ENCODE measurements at regions not wholly inside any gene's neighbourhood (a gene's known extent, or its start where the extent isn't known, plus 50 kb on each side); places are given as distances from the start of the nearest gene placed in this dataset.

DNA sequence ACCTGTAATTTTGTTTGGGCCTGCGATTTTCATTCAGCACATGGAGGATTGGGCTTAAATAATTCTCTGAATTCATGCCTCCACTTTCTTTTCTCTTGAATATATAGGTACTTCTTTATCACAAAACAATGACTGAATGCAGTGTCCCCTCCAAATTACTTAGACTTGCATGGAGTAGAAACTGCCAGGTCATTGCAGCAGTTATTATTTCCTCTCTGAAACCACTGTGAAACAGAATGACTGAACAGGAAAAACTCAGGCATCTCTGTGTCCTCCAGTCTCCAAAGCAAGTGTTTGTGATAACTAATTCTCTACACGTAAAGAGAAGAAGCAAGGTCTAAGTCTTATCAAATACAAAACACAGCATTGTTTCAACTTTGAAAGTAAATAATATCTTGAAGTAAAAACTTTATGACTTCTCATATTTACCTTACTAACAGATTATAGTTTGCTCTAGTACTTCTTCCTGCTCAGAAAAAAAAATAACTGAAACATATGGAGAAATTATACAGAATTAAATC lies 144.5 kb upstream of the DIAPH2 start:
- no peak for TF ChIP-seq EP300 (IDR thresholded peaks at IDR 0.05)
- no peak for TF ChIP-seq POLR2A (IDR thresholded peaks at IDR 0.05)
- TF ChIP-seq, protein P1, sequence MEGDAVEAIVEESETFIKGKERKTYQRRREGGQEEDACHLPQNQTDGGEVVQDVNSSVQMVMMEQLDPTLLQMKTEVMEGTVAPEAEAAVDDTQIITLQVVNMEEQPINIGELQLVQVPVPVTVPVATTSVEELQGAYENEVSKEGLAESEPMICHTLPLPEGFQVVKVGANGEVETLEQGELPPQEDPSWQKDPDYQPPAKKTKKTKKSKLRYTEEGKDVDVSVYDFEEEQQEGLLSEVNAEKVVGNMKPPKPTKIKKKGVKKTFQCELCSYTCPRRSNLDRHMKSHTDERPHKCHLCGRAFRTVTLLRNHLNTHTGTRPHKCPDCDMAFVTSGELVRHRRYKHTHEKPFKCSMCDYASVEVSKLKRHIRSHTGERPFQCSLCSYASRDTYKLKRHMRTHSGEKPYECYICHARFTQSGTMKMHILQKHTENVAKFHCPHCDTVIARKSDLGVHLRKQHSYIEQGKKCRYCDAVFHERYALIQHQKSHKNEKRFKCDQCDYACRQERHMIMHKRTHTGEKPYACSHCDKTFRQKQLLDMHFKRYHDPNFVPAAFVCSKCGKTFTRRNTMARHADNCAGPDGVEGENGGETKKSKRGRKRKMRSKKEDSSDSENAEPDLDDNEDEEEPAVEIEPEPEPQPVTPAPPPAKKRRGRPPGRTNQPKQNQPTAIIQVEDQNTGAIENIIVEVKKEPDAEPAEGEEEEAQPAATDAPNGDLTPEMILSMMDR (IDR thresholded peaks at IDR 0.05), result no peak
